Mesenchymal stem cell (in vitro differentiated cells and primary cell): ENCODE measurements at regions not wholly inside any gene's neighbourhood (a gene's known extent, or its start where the extent isn't known, plus 50 kb on each side); places are given as distances from the start of the nearest gene placed in this dataset.

ENCODE experiments used
- DNase-seq: peaks from one replicate; pipeline ENCODE4 v3.0.0-alpha.2; 2013
- H2AFZ ChIP-seq: one replicate; pipeline ENCODE4 v1.6.1; 2013; ENCODE audit warnings: low read depth, mild to moderate bottlenecking, control low read depth, inconsistent platforms, low read length, moderate library complexity
- H2AK5ac ChIP-seq: 2 replicates; pipeline ENCODE4 v1.6.1; 2013; ENCODE audit warnings: low read length, moderate library complexity, mild to moderate bottlenecking, inconsistent platforms; ENCODE audit not compliant: severe bottlenecking
- H2BK120ac ChIP-seq: one replicate; pipeline ENCODE4 v1.6.1; 2013; ENCODE audit warnings: low read depth, mild to moderate bottlenecking, inconsistent platforms, low read length, moderate library complexity
- H2BK12ac ChIP-seq, 2 experiments: one replicate each; pipeline ENCODE4 v1.6.1; 2013; ENCODE audit warnings: inconsistent platforms in 2 of 2, low read length in 2 of 2, mild to moderate bottlenecking in 2 of 2, moderate library complexity in 2 of 2, control low read depth in 1 of 2
- H2BK15ac ChIP-seq: one replicate; pipeline ENCODE4 v1.6.1; 2013; ENCODE audit warnings: mild to moderate bottlenecking, low read depth, inconsistent platforms; ENCODE audit not compliant: poor library complexity, severe bottlenecking
- H2BK5ac ChIP-seq: 2 replicates; pipeline ENCODE4 v1.6.1; 2013; ENCODE audit warnings: low read depth, mild to moderate bottlenecking, low read length, control low read depth, inconsistent platforms; ENCODE audit not compliant: poor library complexity, severe bottlenecking
- H3K14ac ChIP-seq, 2 experiments: one replicate each; pipeline ENCODE4 v1.6.1; 2013; ENCODE audit warnings: inconsistent platforms in 2 of 2, low read length in 2 of 2, control low read depth in 1 of 2, mild to moderate bottlenecking in 1 of 2, moderate library complexity in 1 of 2
- H3K18ac ChIP-seq, 2 experiments: one replicate each; pipeline ENCODE4 v1.6.1; 2013; ENCODE audit warnings: inconsistent platforms in 2 of 2, low read length in 2 of 2, control low read depth in 1 of 2, low read depth in 1 of 2, mild to moderate bottlenecking in 1 of 2
- H3K23ac ChIP-seq, 2 experiments: one replicate each; pipeline ENCODE4 v1.6.1; 2013; ENCODE audit warnings: inconsistent platforms in 2 of 2, low read length in 2 of 2, mild to moderate bottlenecking in 2 of 2, moderate library complexity in 2 of 2, control low read depth in 1 of 2
- H3K27ac ChIP-seq: 2 replicates; pipeline ENCODE4 v1.5.1; 2013; ENCODE audit warnings: mild to moderate bottlenecking, moderate library complexity, low read length, control low read depth, inconsistent platforms; ENCODE audit not compliant: poor library complexity, severe bottlenecking
- H3K27me3 ChIP-seq, 2 experiments: 2 replicates each; pipeline versions ENCODE4 v1.6.1 to v1.7.0; 2013; ENCODE audit warnings: low read length in 2 of 2, mild to moderate bottlenecking in 2 of 2, moderate library complexity in 2 of 2, control low read depth in 1 of 2, inconsistent platforms in 1 of 2; ENCODE audit not compliant: control insufficient read depth in 1 of 2, insufficient read depth in 1 of 2
- H3K36me3 ChIP-seq, 2 experiments: 2 replicates each; pipeline versions ENCODE4 v1.6.1 to v1.7.0; 2013; ENCODE audit warnings: low read length in 2 of 2, control low read depth in 1 of 2, inconsistent platforms in 1 of 2, low read depth in 1 of 2, mild to moderate bottlenecking in 1 of 2; ENCODE audit not compliant: insufficient read depth in 2 of 2, control insufficient read depth in 1 of 2
- H3K4ac ChIP-seq, 2 experiments: one replicate each; pipeline ENCODE4 v1.6.1; 2013; ENCODE audit warnings: inconsistent platforms in 2 of 2, low read length in 2 of 2, mild to moderate bottlenecking in 2 of 2, moderate library complexity in 2 of 2, control low read depth in 1 of 2, low read depth in 1 of 2
- H3K4me1 ChIP-seq: 2 replicates; pipeline ENCODE4 v1.6.1; 2013; ENCODE audit warnings: low read depth, low read length, control low read depth; ENCODE audit not compliant: control insufficient read depth, insufficient read depth
- H3K4me2 ChIP-seq: 2 replicates; pipeline ENCODE4 v1.6.1; 2013; ENCODE audit warnings: low read length, mild to moderate bottlenecking, inconsistent platforms; ENCODE audit not compliant: poor library complexity, severe bottlenecking
- H3K4me3 ChIP-seq, 2 experiments: 2 replicates each; pipeline versions ENCODE4 v1.5.1 to v1.7.0; 2013; ENCODE audit warnings: low read length in 2 of 2, mild to moderate bottlenecking in 2 of 2, control low read depth in 1 of 2, low read depth in 1 of 2; ENCODE audit not compliant: insufficient read depth in 1 of 2
- H3K79me1 ChIP-seq: replicated peaks from 2 replicates; pipeline ENCODE4 v1.6.1; 2013; ENCODE audit warnings: mild to moderate bottlenecking, control low read depth, low read length, inconsistent platforms; ENCODE audit not compliant: poor library complexity, severe bottlenecking
- H3K9ac ChIP-seq: 2 replicates; pipeline ENCODE4 v1.7.0; 2013; ENCODE audit warnings: mild to moderate bottlenecking, low read length, moderate library complexity
- H3K9me3 ChIP-seq: 2 replicates; pipeline ENCODE4 v1.7.0; 2013; ENCODE audit warnings: mild to moderate bottlenecking, low read length; ENCODE audit not compliant: control insufficient read depth
- H4K8ac ChIP-seq: one replicate; pipeline ENCODE4 v1.6.1; 2013; ENCODE audit warnings: inconsistent platforms, mild to moderate bottlenecking, low read length, moderate library complexity
- H4K91ac ChIP-seq: one replicate; pipeline ENCODE4 v1.6.1; 2013; ENCODE audit warnings: mild to moderate bottlenecking, low read length, inconsistent platforms
- WGBS: methylation state at CpG from one replicate; pipeline ENCODE4 v1.1.7; 2013; ENCODE audit warnings: mixed read lengths; 5-methylcytosine and 5-hydroxymethylcytosine counted together

GRCh38 chr7:89826121-89826520 lies 328.1 kb upstream of the STEAP1 start:
- DNase-seq, result no peak
- no peak overlapping the region for H3K9ac ChIP-seq
- no peak overlapping the region for H3K18ac ChIP-seq
- H2BK15ac ChIP-seq, result no peak overlapping the region
- no peak overlapping the region for H2BK5ac ChIP-seq
- no peak overlapping the region for H2AK5ac ChIP-seq
- no peak overlapping the region for H2AFZ ChIP-seq
- H2BK120ac ChIP-seq, result no peak overlapping the region
- no peak overlapping the region for H4K8ac ChIP-seq
- no peak overlapping the region for H3K4me2 ChIP-seq
- no CpG with 5 or more reads among the region's 1 CpG for WGBS
- peaks cover 3% of the 10 kb centered on the region for H3K9me3 ChIP-seq
- H3K4me1 ChIP-seq, result no peaks in the 10 kb centered on the region
- no peak overlapping the region for H2BK12ac ChIP-seq
- H3K23ac ChIP-seq, result no peak overlapping the region
- H3K27ac ChIP-seq, result no peak overlapping the region
- H4K91ac ChIP-seq, result no peak overlapping the region
- H3K36me3 ChIP-seq, result no peaks in the 10 kb centered on the region
- H3K14ac ChIP-seq, result no peak overlapping the region
- no peaks in the 10 kb centered on the region for H3K27me3 ChIP-seq
- H3K4me3 ChIP-seq, result no peak overlapping the region
- H3K79me1 ChIP-seq, result no peaks in the 10 kb centered on the region
- H3K4ac ChIP-seq, result no peak overlapping the region

GRCh38 chr7:89826557-89826956 lies 327.7 kb upstream of the STEAP1 start:
- Histone ChIP-seq H3K14ac (no peak overlapping the region), H2BK120ac (no peak overlapping the region), H3K4me2 (no peak overlapping the region), H3K9me3 (peaks cover 3% of the 10 kb centered on the region), H3K23ac (no peak overlapping the region), H3K36me3 (no peaks in the 10 kb centered on the region), H2AK5ac (no peak overlapping the region), H3K4me1 (no peaks in the 10 kb centered on the region), H2BK15ac (no peak overlapping the region), H2BK5ac (no peak overlapping the region), H2AFZ (no peak overlapping the region), H3K9ac (no peak overlapping the region), H2BK12ac (no peak overlapping the region), H3K27ac (no peak overlapping the region), H4K8ac (no peak overlapping the region), H4K91ac (no peak overlapping the region), H3K4me3 (no peak overlapping the region), H3K79me1 (no peaks in the 10 kb centered on the region), H3K4ac (no peak overlapping the region), H3K18ac (no peak overlapping the region), H3K27me3 (no peaks in the 10 kb centered on the region)
- DNase-seq, result no peak

GRCh38 chr7:89837515-89837914 lies 316.8 kb upstream of the STEAP1 start:
- H3K9ac ChIP-seq, result no peak overlapping the region
- H3K4me2 ChIP-seq, result no peak overlapping the region
- H2AFZ ChIP-seq, result no peak overlapping the region
- no peak overlapping the region for H3K18ac ChIP-seq
- H2AK5ac ChIP-seq, result no peak overlapping the region
- H3K36me3 ChIP-seq, result no peaks in the 10 kb centered on the region
- H3K4me1 ChIP-seq, result no peaks in the 10 kb centered on the region
- H4K91ac ChIP-seq, result no peak overlapping the region
- H3K79me1 ChIP-seq, result no peaks in the 10 kb centered on the region
- DNase-seq, result no peak
- no peak overlapping the region for H4K8ac ChIP-seq
- H3K9me3 ChIP-seq, result no peaks in the 10 kb centered on the region
- no peak overlapping the region for H2BK120ac ChIP-seq
- H3K27me3 ChIP-seq, result no peaks in the 10 kb centered on the region
- WGBS, result 64% methylated on average over 1 of the region's 1 CpG
- H3K4ac ChIP-seq, result no peak overlapping the region
- H2BK15ac ChIP-seq, result no peak overlapping the region
- H3K27ac ChIP-seq, result no peak overlapping the region
- H3K23ac ChIP-seq, result no peak overlapping the region
- H2BK12ac ChIP-seq, result no peak overlapping the region
- H3K4me3 ChIP-seq, result no peak overlapping the region
- H2BK5ac ChIP-seq, result no peak overlapping the region
- H3K14ac ChIP-seq, result no peak overlapping the region

- Histone ChIP-seq H3K18ac (no peak overlapping the region), H3K4me2 (no peak overlapping the region), H3K36me3 (no peaks in the 10 kb centered on the region), H2AK5ac (no peak overlapping the region), H3K14ac (no peak overlapping the region), H3K9me3 (no peaks in the 10 kb centered on the region), H2AFZ (no peak overlapping the region), H4K91ac (no peak overlapping the region), H3K4me1 (no peaks in the 10 kb centered on the region), H3K9ac (no peak overlapping the region), H2BK12ac (no peak overlapping the region), H2BK15ac (no peak overlapping the region), H3K27ac (no peak overlapping the region), H3K27me3 (no peaks in the 10 kb centered on the region), H2BK120ac (no peak overlapping the region), H3K23ac (no peak overlapping the region), H3K79me1 (no peaks in the 10 kb centered on the region), H3K4me3 (no peak overlapping the region), H3K4ac (no peak overlapping the region), H4K8ac (no peak overlapping the region), H2BK5ac (no peak overlapping the region)
- WGBS, result 58% methylated on average over 3 of the region's 3 CpGs
- no peak for DNase-seq
These were observed 314.9 kb upstream of the STEAP1 start for GRCh38 chr7:89839329-89839728.
